Esophagus muscularis mucosa (tissue), 4 donors: ENCODE measurements at regions not wholly inside any gene's neighbourhood (a gene's known extent, or its start where the extent isn't known, plus 50 kb on each side); places are given as distances from the start of the nearest gene placed in this dataset.

ENCODE experiments used
- DNase-seq: peaks from one replicate; pipeline ENCODE4 v3.0.0-alpha.2; 2017; ENCODE audit errors: extremely low spot score
- H3K27ac ChIP-seq, 4 donors: fragments of 200-600 bp; sonication (generic); replicated peaks in 1 of 4; 1 replicate in 3 of 4; 2 replicates in 1 of 4; pipeline ENCODE4 v1.5.1; 2016 to 2019; ENCODE audit warnings: mild to moderate bottlenecking in 1 of 4
- H3K27me3 ChIP-seq, 4 donors: fragments of 200-600 bp; sonication (generic); one replicate each; pipeline versions ENCODE4 v1.5.1 to v1.6.0; 2016 to 2019
- H3K36me3 ChIP-seq, 4 donors: fragments of 200-600 bp; sonication (generic); one replicate each; pipeline ENCODE4 v1.5.1; 2016 to 2019
- H3K4me1 ChIP-seq, 4 donors: fragments of 200-600 bp; sonication (generic); one replicate each; pipeline ENCODE4 v1.5.1; 2016 to 2019
- H3K4me3 ChIP-seq, 4 donors: fragments of 200-600 bp; sonication (generic); 1 replicate in 2 of 4; 2 replicates in 2 of 4; pipeline ENCODE4 v1.5.1; 2016 to 2019; ENCODE audit warnings: mild to moderate bottlenecking in 4 of 4, moderate library complexity in 1 of 4
- H3K9me3 ChIP-seq, 4 donors: fragments of 200-600 bp; sonication (generic); 1 replicate in 3 of 4; 2 replicates in 1 of 4; pipeline ENCODE4 v1.5.1; 2016 to 2019
- EP300 ChIP-seq: sonication (generic); formaldehyde crosslinking; IDR thresholded peaks from one replicate; pipeline ENCODE4 v1.6.1; 2017; ENCODE audit warnings: antibody characterized with exemption
- POLR2A ChIP-seq: fragments of 450-650 bp; IDR thresholded peaks from one replicate; pipeline ENCODE4 v1.6.1; 2017; ENCODE audit warnings: antibody characterized with exemption, moderate library complexity, mild to moderate bottlenecking, low read depth
- POLR2AphosphoS5 ChIP-seq, 2 donors: sonication (generic); formaldehyde crosslinking; IDR thresholded peaks; one replicate each; pipeline ENCODE4 v1.6.1; 2017; ENCODE audit warnings: antibody characterized with exemption in 2 of 2
- WGBS: methylation state at CpG from one replicate; pipeline ENCODE4 v1.1.5; 2018; 5-methylcytosine and 5-hydroxymethylcytosine counted together
- intact Hi-C: fragments of 100-400 bp; cut with DNase I; formaldehyde crosslinking; loops from one replicate; pipeline ENCODE4 v1.15.1; 2023
- TF ChIP-seq, protein P1 (sequence below), 3 experiments: fragments of 200-600 bp in 2 of 3; fragments of 450-650 bp in 1 of 3; sonication (generic) in 2 of 3; IDR thresholded peaks; one replicate each; pipeline ENCODE4 v1.5.1; 2017 to 2019; ENCODE audit warnings: antibody characterized with exemption in 3 of 3, mild to moderate bottlenecking in 2 of 3, moderate library complexity in 1 of 3

GRCh38 chr5:144941004-144941403, 770.3 kb downstream of the KCTD16 start:
- H3K27me3 ChIP-seq: no peaks in the 10 kb centered on the region
- H3K27ac ChIP-seq: no peak overlapping the region
- H3K4me3 ChIP-seq: no peak overlapping the region
- H3K4me1 ChIP-seq: no peaks in the 10 kb centered on the region
- H3K36me3 ChIP-seq: no peaks in the 10 kb centered on the region
- DNase-seq: no peak
- no peaks in the 10 kb centered on the region for H3K9me3 ChIP-seq
- intact Hi-C loops: no loop called here
- TF ChIP-seq, protein P1, sequence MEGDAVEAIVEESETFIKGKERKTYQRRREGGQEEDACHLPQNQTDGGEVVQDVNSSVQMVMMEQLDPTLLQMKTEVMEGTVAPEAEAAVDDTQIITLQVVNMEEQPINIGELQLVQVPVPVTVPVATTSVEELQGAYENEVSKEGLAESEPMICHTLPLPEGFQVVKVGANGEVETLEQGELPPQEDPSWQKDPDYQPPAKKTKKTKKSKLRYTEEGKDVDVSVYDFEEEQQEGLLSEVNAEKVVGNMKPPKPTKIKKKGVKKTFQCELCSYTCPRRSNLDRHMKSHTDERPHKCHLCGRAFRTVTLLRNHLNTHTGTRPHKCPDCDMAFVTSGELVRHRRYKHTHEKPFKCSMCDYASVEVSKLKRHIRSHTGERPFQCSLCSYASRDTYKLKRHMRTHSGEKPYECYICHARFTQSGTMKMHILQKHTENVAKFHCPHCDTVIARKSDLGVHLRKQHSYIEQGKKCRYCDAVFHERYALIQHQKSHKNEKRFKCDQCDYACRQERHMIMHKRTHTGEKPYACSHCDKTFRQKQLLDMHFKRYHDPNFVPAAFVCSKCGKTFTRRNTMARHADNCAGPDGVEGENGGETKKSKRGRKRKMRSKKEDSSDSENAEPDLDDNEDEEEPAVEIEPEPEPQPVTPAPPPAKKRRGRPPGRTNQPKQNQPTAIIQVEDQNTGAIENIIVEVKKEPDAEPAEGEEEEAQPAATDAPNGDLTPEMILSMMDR (IDR thresholded peaks at IDR 0.05): no peak
- TF ChIP-seq POLR2AphosphoS5 (IDR thresholded peaks at IDR 0.05): no peak
- no peak for TF ChIP-seq POLR2A
- no peak for TF ChIP-seq EP300

DNA sequence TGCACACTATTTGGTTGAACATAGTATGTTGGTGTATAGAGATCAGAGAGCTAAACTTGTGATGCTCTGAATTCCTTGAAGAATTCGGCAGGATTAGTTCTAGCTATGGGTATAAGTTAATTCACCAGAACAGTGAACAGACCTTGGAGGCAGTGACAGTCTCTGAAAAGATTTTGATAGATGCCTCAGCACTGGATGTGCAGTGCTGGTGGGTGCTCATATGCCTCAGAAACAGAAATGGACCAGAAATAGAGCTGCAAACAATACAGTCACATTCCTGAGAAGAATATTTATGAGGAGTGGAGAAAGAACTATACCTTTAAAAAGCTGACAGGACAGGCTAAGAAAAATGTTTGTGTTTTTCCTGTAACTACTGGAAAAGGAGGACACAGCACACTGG, 747.7 kb downstream of the KCTD16 start:
- H3K36me3 ChIP-seq: no peaks in the 10 kb centered on the region

GRCh38 chr5:144915452-144915851, 744.8 kb downstream of the KCTD16 start:
- intact Hi-C loops: no loop called here
- Histone ChIP-seq H3K4me1 (no peaks in the 10 kb centered on the region), H3K9me3 (peaks cover 0 to 6% (median 0%) of the 10 kb centered on the region in 4 donors), H3K27ac (no peak overlapping the region), H3K27me3 (no peaks in the 10 kb centered on the region), H3K36me3 (no peaks in the 10 kb centered on the region), H3K4me3 (no peak overlapping the region)
- no peak for DNase-seq
- TF ChIP-seq, protein P1 (IDR thresholded peaks at IDR 0.05): no peak
- TF ChIP-seq POLR2AphosphoS5 (IDR thresholded peaks at IDR 0.05) (no peak), EP300 (no peak), POLR2A (no peak)

More for the DNA sequence above, 747.7 kb downstream of the KCTD16 start:
- no peak overlapping the region for H3K27ac ChIP-seq
- intact Hi-C loops: no loop called here
- H3K4me3 ChIP-seq: no peak overlapping the region
- WGBS: 79% methylated on average over 1 of the region's 1 CpG
- TF ChIP-seq, protein P1 (IDR thresholded peaks at IDR 0.05): no peak
- no peak for TF ChIP-seq POLR2A
- no peak for TF ChIP-seq EP300
- no peak for TF ChIP-seq POLR2AphosphoS5 (IDR thresholded peaks at IDR 0.05)
- H3K4me1 ChIP-seq: no peaks in the 10 kb centered on the region
- H3K9me3 ChIP-seq: no peaks in the 10 kb centered on the region
- no peak for DNase-seq
- no peaks in the 10 kb centered on the region for H3K27me3 ChIP-seq

DNA sequence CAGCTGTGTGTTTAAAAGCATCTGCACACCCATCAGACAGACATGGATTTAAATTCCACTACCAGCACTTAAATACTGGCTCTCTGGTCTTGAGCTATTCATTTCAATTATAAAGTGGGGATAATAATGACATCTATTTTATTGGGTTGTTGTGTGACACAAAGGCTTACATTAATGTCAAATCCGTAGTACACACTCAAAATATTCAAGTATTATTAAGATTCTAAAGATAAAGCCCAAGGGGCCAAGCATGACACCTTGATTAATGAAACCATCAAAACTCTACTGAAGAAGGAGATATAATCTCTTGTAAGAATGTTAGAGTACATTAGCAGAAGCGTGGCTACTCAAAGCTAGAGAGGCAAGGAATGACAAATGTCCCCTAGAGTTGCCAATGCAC, 743.0 kb downstream of the KCTD16 start:
- intact Hi-C loops: no loop called here
- 41% methylated on average over 2 of the region's 2 CpGs for WGBS
- no peak overlapping the region for H3K4me3 ChIP-seq
- TF ChIP-seq POLR2AphosphoS5 (IDR thresholded peaks at IDR 0.05) (no peak), POLR2A (no peak), EP300 (no peak)
- TF ChIP-seq, protein P1 (IDR thresholded peaks at IDR 0.05): no peak
- H3K9me3 ChIP-seq: peaks cover 0 to 6% (median 0%) of the 10 kb centered on the region in 4 donors
- no peak overlapping the region for H3K27ac ChIP-seq
- no peaks in the 10 kb centered on the region for H3K27me3 ChIP-seq
- DNase-seq: no peak
- no peaks in the 10 kb centered on the region for H3K4me1 ChIP-seq
- H3K36me3 ChIP-seq: no peaks in the 10 kb centered on the region

- H3K36me3 ChIP-seq: no peaks in the 10 kb centered on the region
- H3K9me3 ChIP-seq: no peaks in the 10 kb centered on the region
- no peaks in the 10 kb centered on the region for H3K27me3 ChIP-seq
- no peak overlapping the region for H3K4me3 ChIP-seq
- TF ChIP-seq EP300 (no peak), POLR2A (no peak), POLR2AphosphoS5 (IDR thresholded peaks at IDR 0.05) (no peak)
- TF ChIP-seq, protein P1 (IDR thresholded peaks at IDR 0.05): no peak
- intact Hi-C loops: no loop called here
- WGBS: 80% methylated on average over 2 of the region's 2 CpGs
- no peak for DNase-seq
- no peak overlapping the region for H3K27ac ChIP-seq
- H3K4me1 ChIP-seq: no peaks in the 10 kb centered on the region
These were observed 725.8 kb downstream of the KCTD16 start for GRCh38 chr5:144896473-144896872.
